Natural killer cell (primary cell): ENCODE measurements at regions not wholly inside any gene's neighbourhood (a gene's known extent, or its start where the extent isn't known, plus 50 kb on each side); places are given as distances from the start of the nearest gene placed in this dataset.

Experiments used
- ATAC-seq, 3 donors: fragments of 150-1000 bp in 2 of 3; fragments of 200-7000 bp in 1 of 3; cut with Tn5 transposase; 1 replicate in 1 of 3; 2 replicates in 2 of 3; pipeline ENCODE4 v1.10.0; 2021; ENCODE audit warnings: mild to moderate bottlenecking in 2 of 3, moderate library complexity in 2 of 3
- DNase-seq, 2 donors: peaks; one replicate each; pipeline versions ENCODE4 v3.0.0 to v3.0.0-alpha.2; 2013 to 2021; ENCODE audit warnings: mixed read lengths in 1 of 2
- H3K27ac ChIP-seq: one replicate; pipeline ENCODE4 v1.5.1; 2013; ENCODE audit warnings: mild to moderate bottlenecking, low read length
- H3K27me3 ChIP-seq: one replicate; pipeline ENCODE4 v1.6.1; 2013; ENCODE audit warnings: low read length; ENCODE audit not compliant: control insufficient read depth, insufficient read depth
- H3K36me3 ChIP-seq: one replicate; pipeline ENCODE4 v1.6.1; 2013; ENCODE audit warnings: low read length; ENCODE audit not compliant: control insufficient read depth, insufficient read depth
- H3K4me1 ChIP-seq: one replicate; pipeline ENCODE4 v1.6.1; 2013; ENCODE audit warnings: low read length; ENCODE audit not compliant: control insufficient read depth, insufficient read depth
- H3K4me3 ChIP-seq: one replicate; pipeline ENCODE4 v1.5.1; 2013; ENCODE audit warnings: low read length
- H3K9me3 ChIP-seq: one replicate; pipeline ENCODE4 v1.6.1; 2013; ENCODE audit warnings: low read length; ENCODE audit not compliant: control insufficient read depth, insufficient read depth
- H3K27ac Mint-ChIP-seq, 2 donors: one replicate each; pipeline ENCODE4 v1.8.0; 2022; ENCODE audit warnings: mild to moderate bottlenecking in 2 of 2, mixed read lengths in 2 of 2, moderate library complexity in 1 of 2
- H3K27me3 Mint-ChIP-seq, 2 donors: one replicate each; pipeline ENCODE4 v1.8.0; 2022; ENCODE audit warnings: low read depth in 2 of 2, mixed read lengths in 2 of 2
- H3K36me3 Mint-ChIP-seq: one replicate; pipeline ENCODE4 v1.8.0; 2022; ENCODE audit warnings: mixed read lengths
- H3K4me1 Mint-ChIP-seq, 2 donors: one replicate each; pipeline ENCODE4 v1.8.0; 2022; ENCODE audit warnings: mixed read lengths in 2 of 2
- H3K4me3 Mint-ChIP-seq: one replicate; pipeline ENCODE4 v1.8.0; 2022; ENCODE audit warnings: mild to moderate bottlenecking, moderate library complexity, mixed read lengths
- H3K9me3 Mint-ChIP-seq, 2 donors: one replicate each; pipeline ENCODE4 v1.8.0; 2022; ENCODE audit warnings: mixed read lengths in 2 of 2
- WGBS: methylation state at CpG from one replicate; pipeline ENCODE4 v1.1.7; 2013; ENCODE audit warnings: missing lambda C conversion rate; ENCODE audit not compliant: insufficient coverage; 5-methylcytosine and 5-hydroxymethylcytosine counted together
- intact Hi-C: fragments of 100-400 bp; cut with micrococcal nuclease; formaldehyde crosslinking; loops from one replicate; pipeline ENCODE4 v1.14.2; 2022
- TF ChIP-seq, protein P1 (sequence below): fragments of 200-600 bp; IDR thresholded peaks from one replicate; pipeline ENCODE4 v1.8.0; 2022; ENCODE audit warnings: antibody characterized with exemption

DNA sequence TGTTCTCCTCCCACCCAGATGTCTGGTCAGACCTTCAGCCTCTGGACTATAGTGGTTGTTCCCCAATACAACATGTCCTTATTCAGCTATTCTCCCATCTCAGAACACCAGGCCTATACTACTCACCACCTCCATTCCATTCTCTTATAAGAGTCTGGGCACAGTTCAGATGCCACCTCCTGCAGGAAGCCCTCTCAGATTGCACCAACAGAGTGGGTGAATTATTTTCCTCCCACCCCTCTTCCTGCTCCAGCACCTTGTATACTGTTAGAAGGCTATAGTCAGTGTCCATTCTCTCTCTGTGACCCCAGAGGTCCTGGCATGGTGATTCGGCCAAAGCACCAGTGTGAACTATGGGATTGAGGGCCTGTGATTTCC is 204.6 kb downstream of the GLI2 start:
- Histone ChIP-seq H3K36me3 (no peaks in the 10 kb centered on the region), H3K4me3 (no peak overlapping the region), H3K27me3 (no peaks in the 10 kb centered on the region), H3K27ac (no peak overlapping the region), H3K9me3 (no peaks in the 10 kb centered on the region), H3K4me1 (no peaks in the 10 kb centered on the region)
- ATAC-seq (no peak), DNase-seq (no peak)
- TF ChIP-seq, protein P1, sequence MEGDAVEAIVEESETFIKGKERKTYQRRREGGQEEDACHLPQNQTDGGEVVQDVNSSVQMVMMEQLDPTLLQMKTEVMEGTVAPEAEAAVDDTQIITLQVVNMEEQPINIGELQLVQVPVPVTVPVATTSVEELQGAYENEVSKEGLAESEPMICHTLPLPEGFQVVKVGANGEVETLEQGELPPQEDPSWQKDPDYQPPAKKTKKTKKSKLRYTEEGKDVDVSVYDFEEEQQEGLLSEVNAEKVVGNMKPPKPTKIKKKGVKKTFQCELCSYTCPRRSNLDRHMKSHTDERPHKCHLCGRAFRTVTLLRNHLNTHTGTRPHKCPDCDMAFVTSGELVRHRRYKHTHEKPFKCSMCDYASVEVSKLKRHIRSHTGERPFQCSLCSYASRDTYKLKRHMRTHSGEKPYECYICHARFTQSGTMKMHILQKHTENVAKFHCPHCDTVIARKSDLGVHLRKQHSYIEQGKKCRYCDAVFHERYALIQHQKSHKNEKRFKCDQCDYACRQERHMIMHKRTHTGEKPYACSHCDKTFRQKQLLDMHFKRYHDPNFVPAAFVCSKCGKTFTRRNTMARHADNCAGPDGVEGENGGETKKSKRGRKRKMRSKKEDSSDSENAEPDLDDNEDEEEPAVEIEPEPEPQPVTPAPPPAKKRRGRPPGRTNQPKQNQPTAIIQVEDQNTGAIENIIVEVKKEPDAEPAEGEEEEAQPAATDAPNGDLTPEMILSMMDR, result no peak
- intact Hi-C loops, result no loop called here
- no peaks in the 10 kb centered on the region for H3K4me1 Mint-ChIP-seq
- H3K36me3 Mint-ChIP-seq, result no peaks in the 10 kb centered on the region
- H3K4me3 Mint-ChIP-seq, result no peak overlapping the region
- H3K27ac Mint-ChIP-seq, result no peak overlapping the region
- H3K9me3 Mint-ChIP-seq, result no peaks in the 10 kb centered on the region
- no peaks in the 10 kb centered on the region for H3K27me3 Mint-ChIP-seq
- WGBS, result 75% methylated on average over 1 of the region's 1 CpG

DNA sequence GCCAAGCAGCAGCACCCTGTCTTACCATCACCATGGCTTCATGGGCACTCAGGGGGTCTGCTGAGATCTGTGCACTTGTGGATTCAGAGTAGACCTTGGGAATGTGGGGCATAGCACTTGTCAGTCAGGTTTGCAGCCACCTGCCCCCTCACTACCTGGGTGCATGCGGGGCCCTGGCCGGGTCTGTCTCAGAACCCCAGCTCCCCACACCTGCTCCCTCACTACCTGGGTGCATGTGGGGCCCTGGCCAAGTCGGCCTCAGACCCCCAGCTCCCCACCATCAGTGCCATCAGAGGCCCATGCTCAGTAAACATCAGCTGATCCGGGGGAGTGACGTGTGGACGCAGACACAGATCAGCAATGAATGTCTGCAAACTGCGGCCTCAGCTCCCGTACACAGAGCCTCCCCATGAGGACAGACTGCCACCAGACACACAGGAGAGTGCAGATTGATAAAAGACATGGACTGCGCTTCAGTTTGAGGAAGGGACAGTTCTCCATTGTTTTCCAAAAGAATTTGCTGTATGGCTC is 205.1 kb downstream of the GLI2 start:
- no peak overlapping the region for H3K27ac ChIP-seq
- ATAC-seq (no peak), DNase-seq (no peak)
- no peaks in the 10 kb centered on the region for H3K4me1 ChIP-seq
- Mint-ChIP-seq H3K27ac (no peak overlapping the region), H3K4me1 (no peaks in the 10 kb centered on the region), H3K36me3 (no peaks in the 10 kb centered on the region), H3K27me3 (no peaks in the 10 kb centered on the region), H3K9me3 (no peaks in the 10 kb centered on the region), H3K4me3 (no peak overlapping the region)
- TF ChIP-seq, protein P1, result no peak
- no peaks in the 10 kb centered on the region for H3K36me3 ChIP-seq
- H3K9me3 ChIP-seq, result no peaks in the 10 kb centered on the region
- intact Hi-C loops, result no loop called here
- no peaks in the 10 kb centered on the region for H3K27me3 ChIP-seq
- H3K4me3 ChIP-seq, result no peak overlapping the region
- 92% methylated on average over 9 of the region's 9 CpGs for WGBS

DNA sequence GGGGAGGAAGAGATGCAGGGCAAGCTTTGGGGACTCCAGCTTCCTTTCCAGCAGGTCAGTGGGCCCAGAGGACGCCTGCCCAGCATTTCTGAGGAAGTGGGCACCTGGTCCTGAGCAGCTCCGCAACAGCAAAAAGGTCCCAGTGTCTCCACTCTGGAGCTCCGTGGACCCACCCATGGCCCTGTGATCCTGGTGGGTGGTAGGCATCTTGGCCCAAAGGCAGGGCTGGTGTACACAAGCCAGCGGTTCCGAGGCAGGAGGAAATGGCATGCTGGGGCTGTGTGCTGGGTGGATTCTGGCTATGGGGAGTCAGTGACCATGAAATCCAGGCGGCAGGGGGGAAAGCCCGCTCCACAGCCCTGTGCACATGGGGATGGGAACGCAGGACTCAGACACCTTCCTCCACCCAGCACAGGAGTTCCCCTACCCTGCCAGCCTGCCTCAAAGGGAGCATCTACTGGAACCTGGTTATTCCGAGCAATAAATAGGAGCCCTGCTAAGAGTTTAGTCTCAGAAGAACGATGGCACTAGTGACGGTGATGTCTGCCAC is 206.0 kb downstream of the GLI2 start:
- ATAC-seq (no peak), DNase-seq (no peak)
- H3K4me1 Mint-ChIP-seq, result no peaks in the 10 kb centered on the region
- Histone ChIP-seq H3K4me3 (no peak overlapping the region), H3K27me3 (no peaks in the 10 kb centered on the region), H3K27ac (no peak overlapping the region), H3K9me3 (no peaks in the 10 kb centered on the region), H3K36me3 (no peaks in the 10 kb centered on the region), H3K4me1 (no peaks in the 10 kb centered on the region)
- TF ChIP-seq, protein P1, result no peak
- intact Hi-C loops, result no loop called here
- no peaks in the 10 kb centered on the region for H3K9me3 Mint-ChIP-seq
- no peaks in the 10 kb centered on the region for H3K36me3 Mint-ChIP-seq
- 93% methylated on average over 11 of the region's 11 CpGs for WGBS
- no peak overlapping the region for H3K27ac Mint-ChIP-seq
- no peak overlapping the region for H3K4me3 Mint-ChIP-seq
- no peaks in the 10 kb centered on the region for H3K27me3 Mint-ChIP-seq

DNA sequence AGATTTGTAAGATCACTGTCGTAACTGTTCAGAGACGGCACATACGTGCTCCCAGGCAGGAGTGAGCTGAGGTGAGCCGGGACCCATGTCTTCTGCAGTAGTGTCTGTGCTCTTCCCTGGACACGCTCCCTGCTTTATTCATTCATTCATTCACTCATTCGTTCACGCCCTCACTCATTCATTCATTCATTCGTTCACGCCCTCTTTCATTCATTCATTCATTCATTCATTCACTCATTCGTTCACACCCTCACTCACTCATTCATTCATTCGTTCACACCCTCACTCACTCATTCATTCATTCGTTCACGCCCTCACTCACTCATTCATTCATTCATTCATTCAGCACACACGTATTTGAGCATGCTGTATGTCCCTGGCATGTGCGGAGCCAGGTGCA is 207.0 kb downstream of the GLI2 start:
- WGBS, result 90% methylated on average over 15 of the region's 15 CpGs

More for the DNA sequence above, 207.0 kb downstream of the GLI2 start:
- Mint-ChIP-seq H3K27me3 (no peaks in the 10 kb centered on the region), H3K4me3 (no peak overlapping the region), H3K36me3 (no peaks in the 10 kb centered on the region), H3K4me1 (no peaks in the 10 kb centered on the region), H3K27ac (no peak overlapping the region), H3K9me3 (no peaks in the 10 kb centered on the region)
- ATAC-seq (no peak), DNase-seq (no peak)
- Histone ChIP-seq H3K4me3 (no peak overlapping the region), H3K27ac (no peak overlapping the region), H3K36me3 (no peaks in the 10 kb centered on the region), H3K9me3 (no peaks in the 10 kb centered on the region), H3K27me3 (no peaks in the 10 kb centered on the region), H3K4me1 (no peaks in the 10 kb centered on the region)
- intact Hi-C loops, result no loop called here
- TF ChIP-seq, protein P1, result no peak
